HepG2 (cell line): ENCODE measurements at regions not wholly inside any gene's neighbourhood (a gene's known extent, or its start where the extent isn't known, plus 50 kb on each side); places are given as distances from the start of the nearest gene placed in this dataset.

Experiments
- CTCF ChIP-seq: sonication (generic); formaldehyde crosslinking; IDR thresholded peaks from 2 replicates; pipeline ENCODE4 v1.5.0; 2020; ENCODE audit warnings: mild to moderate bottlenecking, missing genetic modification reagents, moderate library complexity
- MIER2 ChIP-seq: IDR thresholded peaks from 2 replicates; pipeline ENCODE4 v1.6.1; 2016; ENCODE audit warnings: missing biosample characterization, missing genetic modification reagents
- SMAD1 ChIP-seq: sonication (generic); formaldehyde crosslinking; IDR thresholded peaks from 2 replicates; pipeline ENCODE4 v1.4.0; 2020; ENCODE audit warnings: missing genetic modification reagents, low read depth, mild to moderate bottlenecking, borderline replicate concordance
- THAP7 ChIP-seq: sonication (generic); formaldehyde crosslinking; IDR thresholded peaks from 2 replicates; pipeline ENCODE4 v1.8.1; 2023; ENCODE audit warnings: mild to moderate bottlenecking, missing genetic modification reagents
- ZBTB21 ChIP-seq: sonication (generic); formaldehyde crosslinking; IDR thresholded peaks from 2 replicates; pipeline ENCODE4 v1.4.0; 2020; ENCODE audit warnings: missing genetic modification reagents
- ZBTB44 ChIP-seq: sonication (generic); formaldehyde crosslinking; IDR thresholded peaks from 2 replicates; pipeline ENCODE4 v1.4.0; 2020; ENCODE audit warnings: missing genetic modification reagents
- ZKSCAN5 ChIP-seq: sonication (generic); formaldehyde crosslinking; IDR thresholded peaks from 2 replicates; pipeline ENCODE4 v1.5.1; 2020; ENCODE audit warnings: mild to moderate bottlenecking, missing genetic modification reagents
- ZNF460 ChIP-seq: sonication (generic); formaldehyde crosslinking; IDR thresholded peaks from 2 replicates; pipeline ENCODE4 v1.5.1; 2020; ENCODE audit warnings: missing genetic modification reagents, mild to moderate bottlenecking, borderline replicate concordance

GRCh38 chr2:196502386-196502785 is 137.1 kb upstream of the CCDC150 start:
- TF ChIP-seq THAP7 (CRISPR knock-in tag) (no peak), ZKSCAN5 (CRISPR knock-in tag) (no peak), MIER2 (CRISPR knock-in tag) (no peak), CTCF (CRISPR knock-in tag) (no peak), ZNF460 (CRISPR knock-in tag) (no peak), ZBTB44 (CRISPR knock-in tag) (no peak), ZBTB21 (CRISPR knock-in tag) (no peak), SMAD1 (CRISPR knock-in tag) (no peak)
